Right cardiac atrium (tissue), 5 donors: ENCODE measurements at regions not wholly inside any gene's neighbourhood (a gene's known extent, or its start where the extent isn't known, plus 50 kb on each side); places are given as distances from the start of the nearest gene placed in this dataset.

Source experiments
- ATAC-seq, 2 donors: fragments of 200-7000 bp; cut with Tn5 transposase; one replicate each; pipeline versions ENCODE4 v1.8.0 to v1.9.1; 2020; ENCODE audit warnings: moderate library complexity in 2 of 2, mild to moderate bottlenecking in 1 of 2
- DNase-seq, 3 donors: peaks; one replicate each; pipeline ENCODE4 v3.0.0-alpha.2; 2020
- H3K27ac ChIP-seq: one replicate; pipeline ENCODE4 v1.5.1; 2013; ENCODE audit warnings: mild to moderate bottlenecking, low read length, control low read depth, moderate library complexity
- H3K27me3 ChIP-seq: one replicate; pipeline ENCODE4 v1.6.1; 2013; ENCODE audit not compliant: control insufficient read depth, insufficient read depth
- H3K4me1 ChIP-seq: one replicate; pipeline ENCODE4 v1.6.1; 2013; ENCODE audit warnings: low read length; ENCODE audit not compliant: control insufficient read depth, insufficient read depth
- H3K4me3 ChIP-seq: one replicate; pipeline ENCODE4 v1.5.1; 2013; ENCODE audit warnings: low read length, control low read depth
- H3K9me3 ChIP-seq: one replicate; pipeline ENCODE4 v1.6.1; 2013; ENCODE audit warnings: low read length; ENCODE audit not compliant: control insufficient read depth
- WGBS: extraction: QIAGEN DNeasy Blood & Tissue Kit; methylation state at CpG from one replicate; pipeline ENCODE4 v1.1.7; 2013; 5-methylcytosine and 5-hydroxymethylcytosine counted together
- intact Hi-C, 4 donors: fragments of 100-400 bp; cut with DNase I; formaldehyde crosslinking; loops; one replicate each; pipeline versions ENCODE4 v1.11.0 to v1.14.0; 2022 to 2023
- donor health status: healthy with polysubstance abuse.
- donor health status: DM: no; HTN: yes; CAD: no.
- donor health status: DM: no; HTN: no; CAD: no.
- donor health status: DM: no; HTN: yes; CAD: no; lungs with severe emphysema.
- donor health status: DM: yes; HTN: yes; CAD: no.

DNA sequence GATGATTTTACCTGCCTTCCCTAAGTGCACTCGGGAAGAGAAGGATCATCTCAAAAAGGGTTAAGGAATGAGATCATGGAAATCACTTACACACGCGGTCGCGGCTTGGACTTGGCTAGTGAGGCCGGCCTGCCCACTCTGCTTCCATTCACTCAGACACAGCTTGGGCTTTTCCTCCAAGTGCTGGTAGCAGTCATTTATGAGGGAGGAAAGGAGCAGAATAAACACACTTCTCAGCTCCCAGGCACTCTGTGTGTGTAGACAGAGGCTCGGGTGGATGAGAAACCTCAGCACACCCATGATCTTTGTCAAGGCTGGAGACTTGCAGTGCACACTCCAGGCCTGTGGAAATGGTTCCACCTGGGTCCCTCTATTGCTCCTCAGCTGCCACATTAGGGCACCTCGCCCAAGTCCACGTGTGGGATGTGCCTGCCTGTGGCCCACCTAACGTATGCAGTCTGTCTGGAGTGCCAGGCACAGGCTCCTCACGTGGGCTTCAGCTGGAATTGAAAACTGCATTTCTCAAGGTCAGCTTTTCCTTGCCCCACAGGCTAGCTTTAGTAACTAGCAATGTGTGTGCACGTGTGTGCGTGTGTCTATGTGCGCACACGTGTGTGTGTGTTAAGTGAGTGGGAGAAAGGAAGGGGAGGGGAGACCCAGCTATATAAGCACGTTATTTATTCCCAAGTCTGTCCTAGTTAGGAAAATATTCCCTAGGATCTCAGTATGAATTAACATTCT lies 288.4 kb downstream of the SOX11 start:
- ATAC-seq (no peak), DNase-seq (no peak)
- no peak overlapping the region for H3K4me3 ChIP-seq
- H3K27ac ChIP-seq: no peak overlapping the region
- intact Hi-C loops: no loop called here
- no peaks in the 10 kb centered on the region for H3K27me3 ChIP-seq
- H3K4me1 ChIP-seq: no peaks in the 10 kb centered on the region
- no peaks in the 10 kb centered on the region for H3K9me3 ChIP-seq
- WGBS: 57% methylated on average over 16 of the region's 16 CpGs

DNA sequence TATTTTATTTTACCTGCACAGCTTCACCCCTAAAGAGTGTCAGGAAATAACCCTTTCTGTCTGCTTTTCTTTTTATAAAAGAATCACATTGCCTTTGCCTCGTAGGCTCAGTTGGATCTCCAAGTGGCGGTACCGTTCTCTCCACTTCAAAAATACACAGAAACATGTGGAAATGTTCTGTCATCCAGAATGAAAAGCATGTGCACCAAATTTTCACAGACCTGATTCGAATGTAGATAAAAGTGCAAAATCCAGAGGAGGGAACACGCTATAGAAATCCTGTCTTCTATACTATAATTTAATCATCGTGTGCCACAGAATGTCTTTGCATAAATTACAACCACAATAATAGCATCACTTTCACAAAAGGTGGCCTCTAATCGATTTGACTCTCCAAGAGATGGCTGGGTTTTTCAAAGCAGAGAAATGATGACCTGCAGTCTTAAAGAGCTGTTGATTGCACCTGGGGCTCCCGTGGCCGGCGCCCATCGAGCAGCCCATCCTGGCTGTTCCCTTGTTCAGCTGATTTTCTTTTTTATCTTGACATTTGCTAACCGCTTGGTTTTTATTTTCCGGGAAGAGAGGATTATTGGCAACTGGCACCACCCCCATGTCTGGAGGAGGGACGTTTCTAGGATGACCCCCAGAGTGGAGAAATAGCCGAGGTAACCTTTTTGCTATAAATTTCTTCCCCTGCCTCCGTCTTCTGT lies 290.2 kb downstream of the SOX11 start:
- Histone ChIP-seq H3K9me3 (no peaks in the 10 kb centered on the region), H3K4me3 (no peak overlapping the region), H3K27ac (no peak overlapping the region), H3K4me1 (no peaks in the 10 kb centered on the region), H3K27me3 (no peaks in the 10 kb centered on the region)
- ATAC-seq: no peak
- WGBS: 81% methylated on average over 16 of the region's 16 CpGs
- intact Hi-C loops: no loop called here
- no peak for DNase-seq

DNA sequence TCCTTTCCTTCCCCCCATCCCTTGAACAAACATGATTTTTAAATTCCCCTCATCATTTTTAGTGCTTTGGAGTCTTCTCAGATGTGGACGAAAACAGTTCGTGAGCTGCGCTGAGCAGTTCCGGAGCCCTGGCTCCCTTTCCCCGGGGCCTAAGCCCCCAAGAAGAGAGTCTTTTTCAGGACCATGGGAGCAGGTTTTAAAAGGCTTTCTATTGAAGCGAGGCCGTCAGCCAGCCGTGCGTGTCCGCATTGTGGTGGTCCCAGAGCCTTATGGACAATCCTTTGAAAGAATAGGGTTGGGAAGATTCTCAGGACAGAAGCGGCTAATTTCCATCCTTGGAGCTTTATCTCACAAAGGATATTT lies 290.7 kb downstream of the SOX11 start:
- no peaks in the 10 kb centered on the region for H3K27me3 ChIP-seq
- intact Hi-C loops: no loop called here
- no peaks in the 10 kb centered on the region for H3K9me3 ChIP-seq
- DNase-seq (no peak), ATAC-seq (no peak)
- no peaks in the 10 kb centered on the region for H3K4me1 ChIP-seq
- WGBS: 95% methylated on average over 11 of the region's 11 CpGs
- no peak overlapping the region for H3K27ac ChIP-seq
- no peak overlapping the region for H3K4me3 ChIP-seq

DNA sequence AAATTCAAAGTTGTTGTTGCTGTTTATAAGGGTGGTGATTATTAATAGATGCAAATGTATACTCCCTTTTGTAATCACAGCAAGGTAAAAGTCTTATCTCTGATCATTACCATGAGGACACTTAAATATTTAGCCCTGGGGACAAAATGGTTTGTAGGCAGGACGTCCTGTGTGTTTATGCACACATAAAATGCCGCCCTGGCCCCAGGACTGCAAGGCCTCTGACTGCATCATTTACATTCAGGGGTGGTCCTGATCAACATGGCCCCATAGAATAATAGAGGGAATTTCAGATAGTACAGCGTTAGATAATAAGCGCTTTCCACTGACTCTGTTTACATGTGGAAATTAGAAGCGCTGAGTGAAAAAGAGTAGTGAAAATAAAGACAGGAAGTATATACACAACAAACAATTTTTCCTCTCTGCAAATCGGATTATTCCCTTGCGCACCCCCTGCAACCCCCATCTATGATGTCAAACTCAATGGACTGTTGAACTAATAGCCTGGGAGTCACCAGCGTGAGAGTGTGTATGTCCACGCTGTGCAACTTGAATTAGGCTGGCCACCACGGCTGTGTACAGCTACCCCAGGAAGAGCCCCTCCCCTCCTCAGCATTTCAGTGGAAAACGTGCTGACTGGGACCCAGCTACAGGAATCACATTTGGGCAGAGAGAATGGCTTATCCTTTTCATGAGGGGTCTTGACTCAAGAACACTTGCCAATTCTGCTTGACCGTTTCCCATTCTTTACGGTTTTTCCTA lies 291.5 kb downstream of the SOX11 start:
- no peak for ATAC-seq
- DNase-seq: no peak
- Histone ChIP-seq H3K4me3 (no peak overlapping the region), H3K27me3 (no peaks in the 10 kb centered on the region), H3K27ac (no peak overlapping the region), H3K4me1 (no peaks in the 10 kb centered on the region), H3K9me3 (no peaks in the 10 kb centered on the region)
- intact Hi-C loops: no loop called here
- 78% methylated on average over 13 of the region's 13 CpGs for WGBS

DNA sequence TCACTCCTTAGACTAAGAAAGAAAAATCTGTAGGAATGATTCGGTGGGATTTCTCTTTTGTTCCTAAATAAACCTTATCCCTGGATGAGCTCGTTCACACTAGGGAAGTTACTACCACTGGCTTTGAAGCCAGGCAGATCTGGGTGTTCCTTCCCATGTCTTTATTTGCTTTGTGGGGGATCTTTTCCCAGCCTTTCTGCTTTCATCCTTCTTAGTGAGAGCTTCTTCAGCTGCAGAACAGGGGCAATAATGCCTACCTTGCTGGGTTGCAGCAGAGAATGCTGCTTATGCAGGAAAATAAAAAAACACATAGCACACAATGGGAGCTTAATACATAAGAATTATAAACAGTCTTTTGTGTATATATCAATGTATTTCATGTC lies 292.1 kb downstream of the SOX11 start:
- Histone ChIP-seq H3K27me3 (no peaks in the 10 kb centered on the region), H3K27ac (no peak overlapping the region), H3K4me1 (no peaks in the 10 kb centered on the region), H3K9me3 (no peaks in the 10 kb centered on the region), H3K4me3 (no peak overlapping the region)
- WGBS: 69% methylated on average over 2 of the region's 2 CpGs
- intact Hi-C loops: no loop called here
- ATAC-seq (no peak), DNase-seq (no peak)

DNA sequence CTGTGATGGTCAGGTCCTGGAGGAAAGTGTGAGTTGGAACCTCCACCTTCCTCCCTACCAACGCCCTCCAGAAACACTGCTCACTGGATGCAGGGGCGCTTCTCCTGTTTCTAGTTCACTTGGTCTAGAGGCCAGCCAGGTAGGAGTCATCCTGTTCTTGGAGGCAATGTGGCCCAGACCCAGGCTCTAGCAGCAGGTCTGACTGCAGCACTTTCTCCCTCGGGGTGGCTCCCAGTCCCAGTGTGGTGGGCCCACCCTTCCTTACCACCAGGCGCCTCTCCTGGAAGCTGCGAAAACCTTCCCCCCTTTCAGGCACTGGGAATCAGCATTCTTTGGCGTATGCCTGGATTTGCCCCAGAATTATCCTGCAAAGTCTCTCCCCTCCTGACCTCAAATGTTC lies 292.8 kb downstream of the SOX11 start:
- Histone ChIP-seq H3K27ac (no peak overlapping the region), H3K27me3 (no peaks in the 10 kb centered on the region), H3K9me3 (no peaks in the 10 kb centered on the region), H3K4me3 (no peak overlapping the region), H3K4me1 (no peaks in the 10 kb centered on the region)
- DNase-seq (no peak), ATAC-seq (no peak)
- intact Hi-C loops: no loop called here
- WGBS: 89% methylated on average over 6 of the region's 6 CpGs

DNA sequence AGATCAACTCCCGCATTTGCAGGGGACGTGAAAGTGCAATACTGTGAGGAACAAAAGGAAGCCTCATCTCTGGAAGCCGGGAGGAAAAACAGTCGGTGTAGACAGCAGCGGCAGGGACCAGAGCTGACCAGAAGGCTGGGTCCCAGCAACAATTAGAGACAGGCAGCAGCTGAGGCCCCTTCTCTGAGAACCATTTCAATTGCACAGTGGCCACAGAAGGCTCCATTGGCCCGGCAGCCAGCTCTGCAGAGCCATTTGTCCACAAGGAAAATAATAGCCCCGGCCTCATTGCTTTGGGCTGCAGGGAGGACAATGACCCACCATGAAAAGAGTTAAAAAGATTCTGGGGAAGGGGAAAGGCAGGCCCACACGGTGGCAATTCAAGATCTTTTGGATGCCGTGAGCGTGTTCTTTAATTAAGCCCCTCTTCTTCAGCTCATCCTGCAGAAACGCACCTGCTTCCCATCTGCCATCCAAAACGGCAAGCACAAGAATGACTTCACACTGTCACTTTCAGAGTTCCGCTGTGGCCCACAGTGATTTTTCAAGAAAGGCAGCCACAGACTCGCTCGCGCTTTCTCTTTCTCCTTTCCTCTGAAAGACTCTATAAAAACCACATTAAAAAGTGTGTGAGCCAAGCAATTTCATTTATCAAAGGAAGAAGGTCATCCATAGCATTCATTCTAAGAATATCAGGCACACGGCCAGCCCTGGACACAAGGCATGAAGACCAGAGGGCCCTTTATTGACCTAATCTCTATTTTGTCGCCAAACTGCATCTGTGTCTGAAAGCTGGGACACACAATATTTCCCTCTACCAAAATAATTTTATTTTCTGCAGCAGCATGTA lies 293.6 kb downstream of the SOX11 start:
- no peak for ATAC-seq
- Histone ChIP-seq H3K9me3 (no peaks in the 10 kb centered on the region), H3K27me3 (no peaks in the 10 kb centered on the region), H3K27ac (no peak overlapping the region), H3K4me3 (no peak overlapping the region), H3K4me1 (no peaks in the 10 kb centered on the region)
- intact Hi-C loops: no loop called here
- DNase-seq: no peak
- WGBS: 81% methylated on average over 18 of the region's 18 CpGs

DNA sequence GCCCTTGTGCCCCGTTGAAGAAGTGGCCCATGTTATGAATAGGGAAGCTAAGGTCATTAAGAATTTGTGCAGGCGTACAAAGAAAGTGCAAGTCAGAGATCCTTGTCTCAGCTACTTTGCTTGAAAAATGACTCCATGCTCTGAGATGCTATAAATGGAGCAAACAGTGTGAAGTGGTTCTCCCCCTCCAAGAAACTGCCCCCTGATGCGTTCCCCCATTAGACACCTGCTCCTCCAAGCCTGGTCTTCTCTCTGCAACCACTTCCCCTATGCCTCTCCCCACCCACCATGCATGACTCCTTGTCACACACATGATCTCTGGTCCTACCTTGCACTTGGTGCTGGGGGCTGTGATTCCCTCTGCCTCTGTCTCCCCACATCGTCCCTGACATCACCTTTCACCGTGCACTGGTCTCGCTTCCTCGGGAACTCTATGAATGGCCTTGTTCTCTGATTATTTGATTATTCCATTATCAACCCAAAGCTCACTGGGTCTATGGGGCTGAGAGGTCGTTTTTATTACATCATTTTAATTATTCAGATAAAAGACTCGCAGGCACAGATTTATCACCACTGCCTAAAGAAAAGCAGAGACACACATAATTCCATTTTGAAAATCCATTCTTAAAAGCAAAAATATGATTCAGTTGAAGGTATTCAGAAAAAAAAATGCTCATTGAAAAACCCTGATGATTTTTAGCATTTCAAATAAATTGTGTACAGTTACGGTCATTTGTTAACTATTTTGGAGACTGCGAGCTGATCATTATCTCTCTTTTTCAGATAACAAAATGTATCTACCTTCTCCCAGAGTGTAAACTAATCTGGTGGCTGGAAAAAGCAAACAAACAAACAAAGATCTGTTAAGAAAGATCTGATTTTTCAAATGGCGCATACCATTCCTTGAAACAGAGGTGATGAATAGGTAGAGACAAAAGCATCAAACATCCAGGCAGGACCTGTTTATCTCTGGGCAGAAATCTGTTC lies 294.9 kb downstream of the SOX11 start:
- H3K4me3 ChIP-seq: no peak overlapping the region
- no peak for ATAC-seq
- H3K27ac ChIP-seq: no peak overlapping the region
- no peaks in the 10 kb centered on the region for H3K4me1 ChIP-seq
- intact Hi-C loops: no loop called here
- 77% methylated on average over 12 of the region's 12 CpGs for WGBS
- DNase-seq: no peak
- H3K9me3 ChIP-seq: no peaks in the 10 kb centered on the region
- H3K27me3 ChIP-seq: no peaks in the 10 kb centered on the region

DNA sequence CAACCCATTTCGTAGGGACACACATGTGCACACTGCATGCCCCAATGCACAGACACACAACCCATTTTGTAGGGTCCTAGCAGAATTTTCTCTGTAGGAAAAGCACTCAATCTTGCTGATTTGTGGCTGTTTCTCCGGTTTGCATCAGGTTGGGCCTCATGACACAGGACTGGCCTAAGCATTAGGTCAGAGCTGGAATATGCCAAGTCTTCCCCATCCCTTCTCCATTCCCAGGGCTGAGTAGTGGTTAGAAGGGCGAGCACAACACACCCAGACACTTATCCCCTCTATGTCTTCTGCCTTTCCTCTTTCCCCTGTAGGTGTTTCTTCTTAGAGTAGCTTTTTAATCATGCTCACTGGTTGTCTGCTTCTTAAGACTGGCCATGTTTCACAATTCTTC lies 295.9 kb downstream of the SOX11 start:
- ATAC-seq (no peak), DNase-seq (no peak)
- WGBS: 83% methylated on average over 3 of the region's 3 CpGs
- Histone ChIP-seq H3K27me3 (no peaks in the 10 kb centered on the region), H3K27ac (no peak overlapping the region), H3K4me3 (no peak overlapping the region), H3K9me3 (no peaks in the 10 kb centered on the region), H3K4me1 (no peaks in the 10 kb centered on the region)
- intact Hi-C loops: no loop called here

DNA sequence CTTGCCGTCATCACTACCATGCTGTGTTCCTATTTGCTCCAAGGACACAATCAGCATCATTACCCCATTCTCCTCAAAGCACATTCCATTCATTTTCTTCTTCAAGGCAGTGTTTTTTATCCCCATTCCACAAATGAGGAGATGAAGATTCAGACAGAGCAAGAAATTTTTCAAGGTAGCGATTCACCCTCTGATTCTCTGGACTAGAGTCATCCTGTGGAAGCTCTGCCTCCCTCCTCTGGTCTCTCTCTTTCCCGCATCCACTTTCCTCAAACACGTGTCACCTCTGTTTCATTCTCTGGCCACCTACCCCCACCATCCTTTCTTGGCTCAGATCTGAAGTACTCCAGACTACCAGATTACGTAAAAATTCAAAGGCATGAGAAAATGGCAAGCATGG lies 297.9 kb downstream of the SOX11 start:
- WGBS: 71% methylated on average over 5 of the region's 5 CpGs
- H3K4me1 ChIP-seq: no peaks in the 10 kb centered on the region
- H3K27me3 ChIP-seq: no peaks in the 10 kb centered on the region
- no peak overlapping the region for H3K27ac ChIP-seq
- DNase-seq: no peak
- no peak for ATAC-seq
- intact Hi-C loops: no loop called here
- H3K9me3 ChIP-seq: no peaks in the 10 kb centered on the region
- H3K4me3 ChIP-seq: no peak overlapping the region
